GM12891 (cell line): ENCODE measurements at regions not wholly inside any gene's neighbourhood (a gene's known extent, or its start where the extent isn't known, plus 50 kb on each side); places are given as distances from the start of the nearest gene placed in this dataset.

Source experiments
- PAX5 ChIP-seq: IDR thresholded peaks from 2 replicates; pipeline ENCODE4 v1.6.1; 2011; ENCODE audit warnings: low read length, moderate library complexity, mild to moderate bottlenecking; ENCODE audit not compliant: insufficient read depth, severe bottlenecking
- POLR2AphosphoS5 ChIP-seq: IDR thresholded peaks from 2 replicates; pipeline ENCODE4 v1.6.1; 2011; ENCODE audit warnings: low read depth, low read length, control low read depth

GRCh38 chr7:70849580-70850235, 282.2 kb upstream of the GALNT17 start:
- no peak for TF ChIP-seq PAX5
- TF ChIP-seq POLR2AphosphoS5 = no peak
